ENCODE measurements at regions not wholly inside any gene's neighbourhood (a gene's known extent, or its start where the extent isn't known, plus 50 kb on each side); places are given as distances from the start of the nearest gene placed in this dataset.

DNA sequence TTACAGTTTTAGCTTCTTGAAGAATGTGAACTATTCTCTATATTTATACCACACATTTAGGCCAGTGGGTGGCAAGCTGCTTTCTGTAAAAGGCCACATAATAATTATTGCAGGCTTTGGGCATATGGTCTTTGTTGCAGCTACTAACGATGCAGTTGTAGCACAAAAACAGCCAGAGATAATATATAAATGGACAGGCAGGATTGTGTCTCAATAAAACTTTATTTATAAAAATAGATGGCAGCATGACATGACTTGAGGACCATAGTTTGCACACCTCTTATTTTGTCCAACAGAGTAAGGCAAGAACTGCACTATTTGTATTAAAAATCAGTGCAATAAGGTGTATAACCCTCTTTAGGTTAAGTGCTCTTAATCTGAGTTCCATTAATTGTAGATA, 415.0 kb downstream of the ANXA1 start:
- TF ChIP-seq, protein P1, sequence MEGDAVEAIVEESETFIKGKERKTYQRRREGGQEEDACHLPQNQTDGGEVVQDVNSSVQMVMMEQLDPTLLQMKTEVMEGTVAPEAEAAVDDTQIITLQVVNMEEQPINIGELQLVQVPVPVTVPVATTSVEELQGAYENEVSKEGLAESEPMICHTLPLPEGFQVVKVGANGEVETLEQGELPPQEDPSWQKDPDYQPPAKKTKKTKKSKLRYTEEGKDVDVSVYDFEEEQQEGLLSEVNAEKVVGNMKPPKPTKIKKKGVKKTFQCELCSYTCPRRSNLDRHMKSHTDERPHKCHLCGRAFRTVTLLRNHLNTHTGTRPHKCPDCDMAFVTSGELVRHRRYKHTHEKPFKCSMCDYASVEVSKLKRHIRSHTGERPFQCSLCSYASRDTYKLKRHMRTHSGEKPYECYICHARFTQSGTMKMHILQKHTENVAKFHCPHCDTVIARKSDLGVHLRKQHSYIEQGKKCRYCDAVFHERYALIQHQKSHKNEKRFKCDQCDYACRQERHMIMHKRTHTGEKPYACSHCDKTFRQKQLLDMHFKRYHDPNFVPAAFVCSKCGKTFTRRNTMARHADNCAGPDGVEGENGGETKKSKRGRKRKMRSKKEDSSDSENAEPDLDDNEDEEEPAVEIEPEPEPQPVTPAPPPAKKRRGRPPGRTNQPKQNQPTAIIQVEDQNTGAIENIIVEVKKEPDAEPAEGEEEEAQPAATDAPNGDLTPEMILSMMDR (conservative IDR thresholded peaks at IDR 0.05; ENCODE audit: low read length): no peak
- TF ChIP-seq EZH2phosphoT487 (IDR thresholded peaks at IDR 0.05; ENCODE audit: borderline replicate concordance): no peak

Measured in Loucy (cell line).